Ovary (tissue), 7 donors: ENCODE measurements at regions not wholly inside any gene's neighbourhood (a gene's known extent, or its start where the extent isn't known, plus 50 kb on each side); places are given as distances from the start of the nearest gene placed in this dataset.
"Not testable (repeated sequence)": the region's sequence is repeated elsewhere in the genome, so short reads cannot be mapped to it uniquely, and the experiment has no call there.

Experiments
- DNase-seq, 5 donors: peaks; one replicate each; pipeline ENCODE4 v3.0.0-alpha.2; 2019 to 2020
- H3K27ac ChIP-seq, 2 donors: fragments of 200-600 bp; one replicate each; pipeline versions ENCODE4 v1.5.1 to v1.8.0; 2019 to 2022
- H3K27me3 ChIP-seq: fragments of 200-600 bp; one replicate; pipeline ENCODE4 v1.8.0; 2022
- H3K36me3 ChIP-seq: fragments of 200-600 bp; sonication (generic); one replicate; pipeline ENCODE4 v1.5.1; 2019
- H3K4me1 ChIP-seq: one replicate; pipeline ENCODE4 v1.8.1; 2013; ENCODE audit warnings: mild to moderate bottlenecking, moderate library complexity; ENCODE audit not compliant: insufficient read depth
- H3K4me3 ChIP-seq: fragments of 200-600 bp; sonication (generic); one replicate; pipeline ENCODE4 v1.5.1; 2017
- H3K9me3 ChIP-seq, 2 donors: fragments of 200-600 bp in 1 of 2; sonication (generic) in 1 of 2; one replicate each; pipeline versions ENCODE4 v1.5.1 to v1.8.1; 2013 to 2019; ENCODE audit warnings: mild to moderate bottlenecking in 1 of 2, moderate library complexity in 1 of 2
- CTCF ChIP-seq, 3 donors: fragments of 450-650 bp in 2 of 3; fragments of 200-600 bp in 1 of 3; IDR thresholded peaks; one replicate each; pipeline versions ENCODE4 v1.5.1 to v1.8.0; 2016 to 2022; ENCODE audit warnings: antibody characterized with exemption in 3 of 3, mild to moderate bottlenecking in 1 of 3
- EP300 ChIP-seq: sonication (generic); formaldehyde crosslinking; IDR thresholded peaks from one replicate; pipeline ENCODE4 v1.6.1; 2017; ENCODE audit warnings: antibody characterized with exemption
- POLR2A ChIP-seq: fragments of 450-650 bp; IDR thresholded peaks from one replicate; pipeline ENCODE4 v1.6.1; 2017; ENCODE audit warnings: antibody characterized with exemption, mild to moderate bottlenecking, moderate library complexity
- WGBS, 3 donors: extraction: QIAGEN DNeasy Blood & Tissue Kit in 1 of 3; methylation state at CpG; one replicate each; pipeline versions ENCODE4 v1.1.5 to v1.1.7; 2013 to 2017; 5-methylcytosine and 5-hydroxymethylcytosine counted together
- intact Hi-C, 4 donors: fragments of 100-400 bp; cut with DNase I; formaldehyde crosslinking; loops; one replicate each; pipeline versions ENCODE4 v1.11.0 to v1.15.1; 2022 to 2023
- donor health status: DM: no; HTN: no; CAD: no; lungs with moderate emphysema.
- donor health status: DM: no; HTN: no; CAD: no.
- donor health status: Bipolar disorder and iron deficiency.
- donor health status: DM: no; HTN: no; CAD: no.
- donor health status: DM: yes; HTN: yes; CAD: no.

DNA sequence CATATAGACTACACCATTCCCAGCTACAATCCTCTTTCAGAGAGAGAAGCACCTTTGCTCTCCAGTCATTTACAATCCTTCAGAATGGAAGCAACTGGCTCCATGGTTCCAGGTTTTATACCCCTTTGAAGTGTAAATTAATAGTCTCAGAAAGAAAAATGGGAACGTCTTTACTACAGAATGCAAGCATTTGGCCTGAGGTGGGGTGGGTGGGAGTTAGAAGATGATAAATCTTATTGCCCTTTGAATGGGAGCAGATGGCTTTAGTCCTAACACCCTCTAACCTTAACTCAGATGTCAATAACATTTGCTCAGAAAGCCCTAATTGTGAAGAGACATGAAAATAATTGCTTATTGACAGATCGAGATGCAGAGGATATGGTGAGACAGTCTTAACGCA, 84.2 kb upstream of the KCNMA1 start:
- Histone ChIP-seq H3K27ac (no peak overlapping the region), H3K4me3 (no peak overlapping the region), H3K9me3 (no peaks in the 10 kb centered on the region), H3K27me3 (no peaks in the 10 kb centered on the region), H3K36me3 (no peaks in the 10 kb centered on the region), H3K4me1 (no peaks in the 10 kb centered on the region)
- WGBS, 3 donors: 84 to 87% (median 86%) methylated on average over 3 of the region's 3 CpGs
- intact Hi-C loops: no loop called here
- TF ChIP-seq CTCF (IDR thresholded peaks at IDR 0.05): no peak
- TF ChIP-seq POLR2A: no peak
- TF ChIP-seq EP300: no peak
- no peak for DNase-seq

DNA sequence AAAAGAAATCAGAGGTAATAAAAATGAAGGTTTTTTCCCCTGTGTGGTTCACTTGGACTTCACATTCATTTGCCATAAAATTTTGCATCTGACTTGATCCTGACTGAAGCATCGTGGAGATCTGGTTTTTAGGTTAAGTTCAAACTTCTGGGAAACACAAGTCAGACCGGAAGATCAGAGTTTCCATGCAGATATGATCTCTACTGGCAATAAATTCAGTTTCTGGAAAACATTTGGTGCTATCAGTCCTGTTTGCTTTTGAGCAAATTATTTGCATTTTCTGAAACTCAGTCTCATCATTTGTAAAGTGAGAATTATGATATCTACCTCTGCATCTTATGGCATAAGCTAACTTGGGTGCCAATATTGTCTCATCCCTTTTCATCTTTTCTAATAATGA, 81.3 kb upstream of the KCNMA1 start:
- Histone ChIP-seq H3K27ac (no peak overlapping the region), H3K4me3 (no peak overlapping the region), H3K27me3 (no peaks in the 10 kb centered on the region), H3K9me3 (no peaks in the 10 kb centered on the region), H3K36me3 (no peaks in the 10 kb centered on the region), H3K4me1 (no peaks in the 10 kb centered on the region)
- TF ChIP-seq CTCF (IDR thresholded peaks at IDR 0.05): no peak
- TF ChIP-seq POLR2A: no peak
- WGBS, 3 donors: 60 to 68% (median 64%) methylated on average over 2 of the region's 2 CpGs
- intact Hi-C loops: no loop called here
- no peak for DNase-seq

- H3K27me3 ChIP-seq, H3K4me3 ChIP-seq, H3K27ac ChIP-seq, H3K4me1 ChIP-seq, H3K9me3 ChIP-seq, H3K36me3 ChIP-seq, DNase-seq, intact Hi-C loops: not testable (repeated sequence)
- 72 to 83% (median 80%) methylated on average over 6 of the region's 6 CpGs for WGBS, 3 donors
Measured at GRCh38 chr10:77718312-77718711, 80.7 kb upstream of the KCNMA1 start.

GRCh38 chr10:77717336-77717735, 79.7 kb upstream of the KCNMA1 start:
- 49 to 64% (median 50%) methylated on average over 3 of the region's 3 CpGs for WGBS, 3 donors
- no peak overlapping the region for H3K27ac ChIP-seq
- no peak for TF ChIP-seq POLR2A
- no peak for TF ChIP-seq EP300
- TF ChIP-seq CTCF (IDR thresholded peaks at IDR 0.05): no peak
- H3K4me3 ChIP-seq: no peak overlapping the region
- no peak for DNase-seq
- no peaks in the 10 kb centered on the region for H3K9me3 ChIP-seq
- no peaks in the 10 kb centered on the region for H3K36me3 ChIP-seq
- intact Hi-C loops: no loop called here
- no peaks in the 10 kb centered on the region for H3K4me1 ChIP-seq
- no peaks in the 10 kb centered on the region for H3K27me3 ChIP-seq

DNA sequence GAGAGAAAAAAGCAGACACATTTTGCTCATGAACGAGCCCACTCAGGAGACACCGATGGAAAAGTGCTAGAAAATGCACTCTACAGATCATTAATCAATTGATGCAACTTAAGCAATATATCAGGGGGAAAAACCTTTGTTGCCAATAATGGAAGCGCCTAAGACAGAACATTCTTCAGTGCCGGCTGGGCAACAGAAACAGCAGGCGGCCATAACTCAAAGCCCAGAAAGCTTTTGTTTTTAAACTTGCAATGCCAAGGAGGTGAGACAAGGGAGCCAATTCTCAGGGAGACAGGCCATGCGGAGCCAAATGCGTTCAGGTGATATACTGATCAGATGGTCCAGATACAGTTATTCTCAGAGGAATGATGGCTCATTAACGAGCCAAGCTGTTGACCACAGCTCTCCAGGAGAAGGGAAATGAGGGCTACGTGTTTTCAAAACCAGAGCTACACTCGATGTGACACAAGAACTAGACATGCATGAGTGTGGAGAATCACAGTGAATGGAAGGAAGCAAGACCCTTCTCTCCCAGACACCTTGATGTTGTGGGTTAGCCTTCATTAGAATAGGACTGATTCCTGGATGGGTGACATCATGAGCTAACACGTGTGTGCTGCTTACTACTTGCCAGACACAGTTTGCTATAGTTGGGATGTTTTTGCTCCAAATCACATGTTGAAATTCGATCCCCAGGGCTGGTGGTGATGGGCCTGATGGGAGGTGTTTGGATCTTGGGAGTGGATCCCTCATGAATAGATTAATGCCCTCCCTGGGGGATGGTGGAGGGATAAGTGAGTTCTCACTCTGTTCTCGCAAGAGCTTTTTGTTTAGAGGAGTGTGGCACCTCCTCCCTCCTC, 79.1 kb upstream of the KCNMA1 start:
- no peaks in the 10 kb centered on the region for H3K36me3 ChIP-seq
- H3K27me3 ChIP-seq: no peaks in the 10 kb centered on the region
- intact Hi-C loops: no loop called here
- H3K4me3 ChIP-seq: no peak overlapping the region
- H3K27ac ChIP-seq: no peak overlapping the region
- no peak for DNase-seq
- no peaks in the 10 kb centered on the region for H3K4me1 ChIP-seq
- TF ChIP-seq POLR2A (no peak), CTCF (IDR thresholded peaks at IDR 0.05) (no peak), EP300 (no peak)
- WGBS, 3 donors: 53 to 55% (median 54%) methylated on average over 13 of the region's 13 CpGs
- H3K9me3 ChIP-seq: no peaks in the 10 kb centered on the region
